HG02588 (cell line): ENCODE measurements at regions not wholly inside any gene's neighbourhood (a gene's known extent, or its start where the extent isn't known, plus 50 kb on each side); places are given as distances from the start of the nearest gene placed in this dataset.
A peak's percentile ranks its signal among the peaks of the same experiment; 100 is the strongest.

Source experiments
- ATAC-seq: cut with Tn5 transposase; IDR thresholded peaks from one replicate; pipeline ENCODE4 v1.9.1; 2021; ENCODE audit warnings: mild to moderate bottlenecking, moderate library complexity; ENCODE audit not compliant: unreplicated experiment

- no peak for ATAC-seq
These were observed 536.6 kb downstream of the PPARGC1A start for GRCh38 chr4:23353200-23353599.

- no peak for ATAC-seq
These were observed 540.9 kb downstream of the PPARGC1A start for GRCh38 chr4:23348789-23349498.

- ATAC-seq: no peak
These were observed 552.6 kb downstream of the PPARGC1A start for GRCh38 chr4:23337292-23337691.

GRCh38 chr4:23333946-23334878 is 555.6 kb downstream of the PPARGC1A start:
- ATAC-seq: peak; percentile 82

- ATAC-seq: no peak
These were observed 556.3 kb downstream of the PPARGC1A start for GRCh38 chr4:23333556-23333945.

GRCh38 chr4:23332313-23332712 is 557.5 kb downstream of the PPARGC1A start:
- ATAC-seq: no peak

- no peak for ATAC-seq
These were observed 562.7 kb downstream of the PPARGC1A start for GRCh38 chr4:23327120-23327519.

GRCh38 chr4:23324021-23324690 is 565.7 kb downstream of the PPARGC1A start:
- no peak for ATAC-seq

GRCh38 chr4:23323436-23323835 is 566.4 kb downstream of the PPARGC1A start:
- ATAC-seq: no peak

GRCh38 chr4:23322732-23323131 is 567.1 kb downstream of the PPARGC1A start:
- ATAC-seq: no peak

GRCh38 chr4:23320931-23321587 is 568.8 kb downstream of the PPARGC1A start:
- no peak for ATAC-seq

- ATAC-seq: no peak
These were observed 577.2 kb downstream of the PPARGC1A start for GRCh38 chr4:23312686-23313085.

GRCh38 chr4:23311983-23312382 is 577.9 kb downstream of the PPARGC1A start:
- no peak for ATAC-seq

- no peak for ATAC-seq
These were observed 584.8 kb downstream of the PPARGC1A start for GRCh38 chr4:23305026-23305425.

- ATAC-seq: no peak
These were observed 591.5 kb downstream of the PPARGC1A start for GRCh38 chr4:23298371-23298770.

- no peak for ATAC-seq
These were observed 592.5 kb downstream of the PPARGC1A start for GRCh38 chr4:23297327-23297726.

- ATAC-seq: no peak
These were observed 598.4 kb downstream of the GBA3 start for GRCh38 chr4:23291139-23291538.

GRCh38 chr4:23290656-23291055 is 597.9 kb downstream of the GBA3 start:
- no peak for ATAC-seq

GRCh38 chr4:23279377-23279986 is 586.7 kb downstream of the GBA3 start:
- no peak for ATAC-seq

GRCh38 chr4:23278845-23279244 is 586.1 kb downstream of the GBA3 start:
- ATAC-seq: no peak

GRCh38 chr4:23276076-23276475 is 583.3 kb downstream of the GBA3 start:
- no peak for ATAC-seq
